B cell (primary cell): ENCODE measurements at regions not wholly inside any gene's neighbourhood (a gene's known extent, or its start where the extent isn't known, plus 50 kb on each side); places are given as distances from the start of the nearest gene placed in this dataset.

Source experiments
- ATAC-seq: fragments of 200-7000 bp; cut with Tn5 transposase; one replicate; pipeline ENCODE4 v1.10.0; 2021; ENCODE audit warnings: low read depth, mild to moderate bottlenecking, moderate number of reproducible peaks, moderate library complexity
- CTCF ChIA-PET: fragments of 350-600 bp; sonication (Branson Sonifier 250); formaldehyde crosslinking; loops from one replicate; lab custom pipeline; 2021; ENCODE audit warnings: antibody characterized with exemption, inconsistent platforms; lab: Charles Lee
- POLR2A ChIA-PET: fragments of 350-600 bp; sonication (Branson Sonifier 250); formaldehyde crosslinking; loops from one replicate; lab custom pipeline; 2021; ENCODE audit warnings: antibody characterized with exemption; lab: Charles Lee
- DNase-seq: peaks from one replicate; pipeline ENCODE4 v3.0.0; 2013
- H2AFZ ChIP-seq: 2 replicates; pipeline ENCODE4 v1.6.1; 2012; ENCODE audit warnings: mild to moderate bottlenecking, low read depth, low read length; ENCODE audit not compliant: insufficient read depth, poor library complexity, severe bottlenecking
- H3K27ac ChIP-seq, 2 donors: 1 replicate in 1 of 2; 2 replicates in 1 of 2; pipeline ENCODE4 v1.5.1; 2012 to 2013; ENCODE audit warnings: low read length in 2 of 2, mild to moderate bottlenecking in 2 of 2, moderate library complexity in 1 of 2
- H3K27me3 ChIP-seq, 4 experiments: fragments of 200-600 bp in 1 of 4; sonication (generic) in 1 of 4; replicated peaks in 1 of 4; 1 replicate in 2 of 4; 2 replicates in 2 of 4; pipeline versions ENCODE4 v1.6.1 to v1.7.0; 2013 to 2016; ENCODE audit warnings: low read length in 3 of 4, mild to moderate bottlenecking in 2 of 4, mixed read lengths in 1 of 4, moderate library complexity in 1 of 4; ENCODE audit not compliant: insufficient read depth in 4 of 4, control insufficient read depth in 3 of 4; ENCODE audit errors: control extremely low read depth in 1 of 4
- H3K36me3 ChIP-seq, 2 experiments: replicated peaks in 1 of 2; 1 replicate in 1 of 2; 2 replicates in 1 of 2; pipeline versions ENCODE4 v1.6.1 to v1.7.1; 2013; ENCODE audit warnings: low read length in 1 of 2; ENCODE audit not compliant: insufficient read depth in 2 of 2, control insufficient read depth in 1 of 2; ENCODE audit errors: control extremely low read depth in 1 of 2, extremely low read depth in 1 of 2
- H3K4me1 ChIP-seq, 2 donors: fragments of 200-600 bp in 1 of 2; sonication (generic) in 1 of 2; 1 replicate in 1 of 2; 2 replicates in 1 of 2; pipeline versions ENCODE4 v1.5.1 to v1.6.1; 2013 to 2017; ENCODE audit warnings: low read length in 2 of 2; ENCODE audit not compliant: control insufficient read depth in 2 of 2, insufficient read depth in 2 of 2
- H3K4me2 ChIP-seq: replicated peaks from 2 replicates; pipeline ENCODE3; 2012; ENCODE audit warnings: mild to moderate bottlenecking, low read depth, low read length; ENCODE audit not compliant: poor library complexity, severe bottlenecking
- H3K4me3 ChIP-seq, 5 experiments: fragments of 200-600 bp in 1 of 5; sonication (generic) in 1 of 5; 1 replicate in 3 of 5; 2 replicates in 2 of 5; pipeline versions ENCODE4 v1.5.1 to v1.7.0; 2011 to 2016; ENCODE audit warnings: low read length in 4 of 5, mild to moderate bottlenecking in 4 of 5, low read depth in 2 of 5, control low read depth in 1 of 5, moderate library complexity in 1 of 5; ENCODE audit not compliant: insufficient read depth in 1 of 5; ENCODE audit errors: control extremely low read depth in 1 of 5, extremely low read depth in 1 of 5
- H3K79me2 ChIP-seq: fragments of 200-600 bp; sonication (generic); one replicate; pipeline ENCODE4 v1.6.0; 2016; ENCODE audit warnings: low read length; ENCODE audit not compliant: control insufficient read depth, insufficient read depth
- H3K9ac ChIP-seq: fragments of 200-600 bp; sonication (generic); 2 replicates; pipeline ENCODE4 v1.6.1; 2017; ENCODE audit warnings: mild to moderate bottlenecking, low read length, moderate library complexity
- H3K9me3 ChIP-seq, 3 donors: one replicate each; pipeline versions ENCODE4 v1.6.1 to v1.7.1; 2013; ENCODE audit warnings: low read length in 2 of 3; ENCODE audit not compliant: control insufficient read depth in 2 of 3, insufficient read depth in 1 of 3; ENCODE audit errors: control extremely low read depth in 1 of 3
- H4K20me1 ChIP-seq: 2 replicates; pipeline ENCODE4 v1.6.0; 2012; ENCODE audit warnings: mild to moderate bottlenecking, low read length; ENCODE audit not compliant: insufficient read depth, control insufficient read depth, poor library complexity, severe bottlenecking
- H3K27ac Mint-ChIP-seq: one replicate; pipeline ENCODE4 v1.8.0; 2021; ENCODE audit warnings: mixed read lengths
- H3K27me3 Mint-ChIP-seq: one replicate; pipeline ENCODE4 v1.8.0; 2021; ENCODE audit warnings: mixed read lengths
- H3K4me1 Mint-ChIP-seq: one replicate; pipeline ENCODE4 v1.8.0; 2021; ENCODE audit warnings: mixed read lengths
- H3K4me3 Mint-ChIP-seq: one replicate; pipeline ENCODE4 v1.8.0; 2021; ENCODE audit warnings: mixed read lengths
- H3K9me3 Mint-ChIP-seq: one replicate; pipeline ENCODE4 v1.8.0; 2022; ENCODE audit warnings: mixed read lengths; ENCODE audit not compliant: insufficient read depth
- CTCF ChIP-seq: fragments of 200-600 bp; IDR thresholded peaks from one replicate; pipeline ENCODE4 v1.8.0; 2022; ENCODE audit warnings: antibody characterized with exemption, mild to moderate bottlenecking
- EZH2 ChIP-seq: IDR thresholded peaks from 2 replicates; pipeline ENCODE4 v1.6.1; 2012; ENCODE audit warnings: borderline replicate concordance, low read depth, mild to moderate bottlenecking, moderate library complexity, low read length; ENCODE audit not compliant: insufficient read depth, poor library complexity, severe bottlenecking
- WGBS: methylation state at CpG from one replicate; pipeline ENCODE4 v1.1.5; 2013; ENCODE audit warnings: missing lambda C conversion rate; ENCODE audit not compliant: insufficient coverage; 5-methylcytosine and 5-hydroxymethylcytosine counted together
- intact Hi-C: fragments of 100-400 bp; cut with micrococcal nuclease; formaldehyde crosslinking; loops from one replicate; pipeline ENCODE4 v1.10.0; 2022

GRCh38 chr18:73514449-73514848, 633.2 kb downstream of the FBXO15 start:
- no peaks in the 10 kb centered on the region for H3K9me3 ChIP-seq
- no peak for ATAC-seq
- H2AFZ ChIP-seq, result no peak overlapping the region
- no peaks in the 10 kb centered on the region for H3K4me1 Mint-ChIP-seq
- H3K27ac ChIP-seq, result no peak overlapping the region
- CTCF ChIA-PET, result no interaction called here
- no peaks in the 10 kb centered on the region for H3K79me2 ChIP-seq
- H3K36me3 ChIP-seq, result no peaks in the 10 kb centered on the region
- POLR2A ChIA-PET, result no interaction called here
- no peak overlapping the region for H3K4me3 ChIP-seq
- no peaks in the 10 kb centered on the region for H3K27me3 Mint-ChIP-seq
- H3K4me3 Mint-ChIP-seq, result no peak overlapping the region
- no peak overlapping the region for H3K27ac Mint-ChIP-seq
- 100% methylated on average over 1 of the region's 1 CpG for WGBS
- no peaks in the 10 kb centered on the region for H3K9me3 Mint-ChIP-seq
- H3K4me1 ChIP-seq, result no peaks in the 10 kb centered on the region
- no peak for TF ChIP-seq EZH2
- no peak for TF ChIP-seq CTCF
- H3K4me2 ChIP-seq, result no peak overlapping the region
- H3K27me3 ChIP-seq, result no peaks in the 10 kb centered on the region
- intact Hi-C loops, result no loop called here
- no peaks in the 10 kb centered on the region for H4K20me1 ChIP-seq
- no peak for DNase-seq
- no peak overlapping the region for H3K9ac ChIP-seq

GRCh38 chr18:73511771-73512503, 635.7 kb downstream of the FBXO15 start:
- no CpG with 5 or more reads among the region's 12 CpGs for WGBS
- Mint-ChIP-seq H3K4me3 (no peak overlapping the region), H3K4me1 (no peaks in the 10 kb centered on the region), H3K27me3 (no peaks in the 10 kb centered on the region), H3K9me3 (no peaks in the 10 kb centered on the region), H3K27ac (no peak overlapping the region)
- Histone ChIP-seq H3K9ac (no peak overlapping the region), H3K36me3 (no peaks in the 10 kb centered on the region), H2AFZ (no peak overlapping the region), H3K79me2 (no peaks in the 10 kb centered on the region), H3K4me3 (no peak overlapping the region), H3K4me1 (no peaks in the 10 kb centered on the region), H3K4me2 (no peak overlapping the region), H3K27me3 (no peaks in the 10 kb centered on the region), H3K9me3 (no peaks in the 10 kb centered on the region), H3K27ac (no peak overlapping the region), H4K20me1 (no peaks in the 10 kb centered on the region)
- ChIA-PET POLR2A (no interaction called here), CTCF (no interaction called here)
- DNase-seq (no peak), ATAC-seq (no peak)
- intact Hi-C loops, result no loop called here
- TF ChIP-seq EZH2 (no peak), CTCF (no peak)
